ENCODE measurements at regions not wholly inside any gene's neighbourhood (a gene's known extent, or its start where the extent isn't known, plus 50 kb on each side); places are given as distances from the start of the nearest gene placed in this dataset.
"Not testable (repeated sequence)": the region's sequence is repeated elsewhere in the genome, so short reads cannot be mapped to it uniquely, and the experiment has no call there.

GRCh38 chr5:1644810-1645571, 121.2 kb upstream of the LPCAT1 start:
- peak; percentile 83 for TF ChIP-seq CTCF (IDR thresholded peaks at IDR 0.05; ENCODE audit: insufficient read depth, low read length, poor library complexity, severe bottlenecking)
- H3K27me3 ChIP-seq (ENCODE audit: control insufficient read depth, insufficient read depth, low read length): peaks cover 38% of the 10 kb centered on the region
- no peak overlapping the region for H3K4me3 ChIP-seq (ENCODE audit: low read depth, low read length)
- no peaks in the 10 kb centered on the region for H3K36me3 ChIP-seq (ENCODE audit: control insufficient read depth, insufficient read depth, low read length)
- DNase-seq (ENCODE audit: low read depth): no peak

- H3K4me3 ChIP-seq (ENCODE audit: low read depth, low read length); DNase-seq (ENCODE audit: low read depth); H3K36me3 ChIP-seq (ENCODE audit: control insufficient read depth, insufficient read depth, low read length): not testable (repeated sequence)
- peaks cover 40% of the 10 kb centered on the region for H3K27me3 ChIP-seq (ENCODE audit: control insufficient read depth, insufficient read depth, low read length)
Measured at GRCh38 chr5:1644393-1644809, 120.6 kb upstream of the LPCAT1 start.

GRCh38 chr5:1643651-1644392, 120.1 kb upstream of the LPCAT1 start:
- no peak for DNase-seq (ENCODE audit: low read depth)
- H3K4me3 ChIP-seq (ENCODE audit: low read depth, low read length): no peak overlapping the region
- no peaks in the 10 kb centered on the region for H3K36me3 ChIP-seq (ENCODE audit: control insufficient read depth, insufficient read depth, low read length)
- H3K27me3 ChIP-seq (ENCODE audit: control insufficient read depth, insufficient read depth, low read length): peaks cover 39% of the 10 kb centered on the region
- TF ChIP-seq CTCF (IDR thresholded peaks at IDR 0.05; ENCODE audit: insufficient read depth, low read length, poor library complexity, severe bottlenecking): no peak

- DNase-seq (ENCODE audit: low read depth): no peak
- TF ChIP-seq CTCF (IDR thresholded peaks at IDR 0.05; ENCODE audit: insufficient read depth, low read length, poor library complexity, severe bottlenecking): no peak
- H3K27me3 ChIP-seq (ENCODE audit: control insufficient read depth, insufficient read depth, low read length): peaks cover 44% of the 10 kb centered on the region
Measured at GRCh38 chr5:1642621-1643061, 118.9 kb upstream of the LPCAT1 start.

GRCh38 chr5:1642221-1642620, 118.5 kb upstream of the LPCAT1 start:
- no peak for TF ChIP-seq CTCF (IDR thresholded peaks at IDR 0.05; ENCODE audit: insufficient read depth, low read length, poor library complexity, severe bottlenecking)
- H3K27me3 ChIP-seq (ENCODE audit: control insufficient read depth, insufficient read depth, low read length): peaks cover 42% of the 10 kb centered on the region
- no peak for DNase-seq (ENCODE audit: low read depth)
- no peak overlapping the region for H3K4me3 ChIP-seq (ENCODE audit: low read depth, low read length)
- no peaks in the 10 kb centered on the region for H3K36me3 ChIP-seq (ENCODE audit: control insufficient read depth, insufficient read depth, low read length)

More at GRCh38 chr5:1642621-1643061, 118.9 kb upstream of the LPCAT1 start:
- Histone ChIP-seq H3K36me3 (ENCODE audit: control insufficient read depth, insufficient read depth, low read length) (no peaks in the 10 kb centered on the region), H3K4me3 (ENCODE audit: low read depth, low read length) (no peak overlapping the region)

- Histone ChIP-seq H3K4me3 (ENCODE audit: low read depth, low read length) (no peak overlapping the region), H3K27me3 (ENCODE audit: control insufficient read depth, insufficient read depth, low read length) (peaks cover 45% of the 10 kb centered on the region), H3K36me3 (ENCODE audit: control insufficient read depth, insufficient read depth, low read length) (no peaks in the 10 kb centered on the region)
- TF ChIP-seq CTCF (IDR thresholded peaks at IDR 0.05; ENCODE audit: insufficient read depth, low read length, poor library complexity, severe bottlenecking): peak; percentile 98
- DNase-seq (ENCODE audit: low read depth): peak; percentile 71
Measured at GRCh38 chr5:1641560-1642166, 117.9 kb upstream of the LPCAT1 start.

All from kidney epithelial cell (primary cell).